Activated CD4-positive, alpha-beta T cell treated with anti-CD3 and anti-CD28 coated beads, Interleukin-10, Interleukin-2, amounts not matched to agents 100 ng/mL and 50 ng/mL, durations not matched to agents 16 hours and 8 hours (primary cell): ENCODE measurements at regions not wholly inside any gene's neighbourhood (a gene's known extent, or its start where the extent isn't known, plus 50 kb on each side); places are given as distances from the start of the nearest gene placed in this dataset.

Experiments
- DNase-seq: peaks from one replicate; pipeline ENCODE4 v3.0.0-alpha.2; 2020

- no peak for DNase-seq
Observed at GRCh38 chr14:58785701-58786100, 147.9 kb downstream of the DACT1 start.

- no peak for DNase-seq
Observed at GRCh38 chr14:58787592-58787991, 149.8 kb downstream of the DACT1 start.

- no peak for DNase-seq
Observed at GRCh38 chr14:58788655-58789503, 151.1 kb downstream of the DACT1 start.

DNA sequence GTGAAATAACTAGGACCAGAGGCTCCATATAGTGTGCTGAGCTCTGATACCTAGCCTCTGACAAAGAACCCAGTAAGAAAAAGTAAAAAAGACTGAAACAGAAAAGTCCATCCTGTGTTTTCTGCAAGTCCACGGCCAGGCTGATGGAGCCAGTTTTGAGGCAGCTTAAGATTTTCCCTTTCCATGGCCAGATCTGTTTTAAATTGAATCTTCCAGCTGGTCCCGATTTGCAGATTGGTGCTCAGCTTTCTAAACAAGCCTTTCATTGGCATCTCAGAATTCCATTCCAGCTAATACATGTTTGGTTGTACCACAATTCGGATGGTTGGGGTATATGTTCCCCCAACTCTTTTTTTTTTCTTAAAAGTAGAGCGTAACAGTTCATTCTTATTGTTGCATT lies 152.0 kb downstream of the DACT1 start:
- DNase-seq: no peak

DNA sequence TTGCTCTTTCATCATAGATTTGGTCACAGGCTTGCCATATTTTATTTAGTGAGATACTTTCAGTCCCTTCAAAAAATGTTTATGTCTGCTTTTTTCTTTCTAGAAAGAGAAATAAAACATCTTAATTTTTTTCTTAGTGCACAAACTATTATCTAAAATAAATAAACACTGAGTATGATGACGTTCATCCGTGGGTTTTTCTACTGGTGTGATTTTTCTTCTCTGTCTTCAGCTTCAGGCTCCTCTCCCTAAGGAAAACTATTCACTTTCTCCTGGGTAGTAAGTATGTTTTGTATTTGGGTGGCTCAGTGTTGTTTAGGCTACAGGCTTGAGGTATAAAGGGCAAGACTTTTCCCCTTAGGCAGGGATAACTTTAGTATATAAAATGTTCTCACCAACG lies 154.7 kb downstream of the DACT1 start:
- no peak for DNase-seq

- no peak for DNase-seq
Observed at GRCh38 chr14:58793131-58793740, 155.5 kb downstream of the DACT1 start.

DNA sequence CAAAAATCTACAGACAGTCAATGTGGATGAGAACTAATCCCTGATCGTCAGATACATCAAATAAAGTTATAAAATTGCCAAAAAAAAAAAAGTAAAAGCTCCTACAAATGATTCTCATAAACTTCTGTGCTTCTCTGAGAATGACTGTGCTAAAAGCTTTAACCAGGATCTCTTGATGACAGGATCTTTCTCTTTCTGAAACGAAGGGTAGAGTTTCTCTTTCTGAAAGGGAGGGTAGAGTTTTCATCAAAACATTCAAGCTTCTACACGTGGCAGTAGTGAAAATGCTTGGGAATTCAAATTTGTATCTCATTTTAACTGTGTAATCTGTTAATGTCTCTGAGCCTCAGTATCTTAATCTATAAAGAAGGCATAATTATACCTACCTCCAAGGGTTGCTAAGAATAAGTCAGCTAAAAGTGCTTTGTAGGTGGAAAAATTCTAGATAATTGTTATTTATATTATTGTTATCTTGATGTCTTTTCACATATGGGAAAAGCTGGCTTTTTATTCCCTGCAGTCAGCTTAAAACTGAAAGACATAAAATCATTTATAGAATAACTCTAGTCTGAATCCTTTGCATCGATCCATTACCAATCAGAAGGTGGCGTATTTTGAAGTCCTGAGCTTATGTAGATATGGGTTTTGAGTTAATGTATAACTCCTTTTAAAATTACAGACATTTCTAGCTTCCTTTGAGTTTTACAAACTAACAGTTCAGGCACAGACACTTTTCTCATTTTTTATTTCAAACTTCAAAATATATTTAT lies 157.4 kb downstream of the DACT1 start:
- no peak for DNase-seq

- no peak for DNase-seq
Observed at GRCh38 chr14:58796242-58797009, 158.7 kb downstream of the DACT1 start.

- no peak for DNase-seq
Observed at GRCh38 chr14:58797010-58797429, 159.3 kb downstream of the DACT1 start.

DNA sequence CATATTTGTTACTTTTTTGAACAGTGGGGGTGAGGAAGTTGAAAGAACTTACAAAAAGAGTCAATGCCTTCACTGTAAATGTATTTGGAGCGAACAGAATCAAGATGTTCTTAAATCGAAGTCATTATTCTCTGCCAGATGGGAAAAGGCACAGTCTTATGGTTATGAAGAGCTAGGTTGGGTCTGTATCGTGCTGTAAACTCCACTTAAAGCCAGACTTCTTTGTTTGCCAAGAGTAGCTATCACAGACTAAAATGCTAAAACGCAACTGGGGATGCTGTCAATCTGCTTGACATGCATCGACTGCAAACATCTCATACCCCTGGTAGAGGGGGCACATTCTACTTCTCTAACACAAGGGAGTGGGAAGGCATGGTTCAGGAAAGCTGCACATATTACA lies 160.4 kb downstream of the DACT1 start:
- DNase-seq: no peak

DNA sequence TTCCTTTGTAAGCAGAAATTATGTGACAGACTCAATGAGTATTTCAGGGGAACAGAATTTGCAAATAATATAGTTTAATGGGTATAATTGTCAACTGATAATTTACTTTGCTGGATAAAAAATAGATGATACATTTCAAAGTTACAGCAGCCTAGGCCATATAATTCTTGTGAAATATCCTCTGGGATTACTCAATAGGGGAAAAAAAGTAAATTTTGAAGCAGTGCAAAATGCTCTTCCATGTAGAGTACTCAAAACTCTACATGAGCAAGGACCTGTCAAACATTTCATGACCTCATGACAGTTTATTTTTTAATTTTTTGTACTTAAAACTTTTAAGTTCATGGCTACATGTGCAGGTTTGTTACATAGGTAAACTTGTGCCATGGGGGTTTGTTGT lies 163.3 kb downstream of the DACT1 start:
- DNase-seq: no peak

DNA sequence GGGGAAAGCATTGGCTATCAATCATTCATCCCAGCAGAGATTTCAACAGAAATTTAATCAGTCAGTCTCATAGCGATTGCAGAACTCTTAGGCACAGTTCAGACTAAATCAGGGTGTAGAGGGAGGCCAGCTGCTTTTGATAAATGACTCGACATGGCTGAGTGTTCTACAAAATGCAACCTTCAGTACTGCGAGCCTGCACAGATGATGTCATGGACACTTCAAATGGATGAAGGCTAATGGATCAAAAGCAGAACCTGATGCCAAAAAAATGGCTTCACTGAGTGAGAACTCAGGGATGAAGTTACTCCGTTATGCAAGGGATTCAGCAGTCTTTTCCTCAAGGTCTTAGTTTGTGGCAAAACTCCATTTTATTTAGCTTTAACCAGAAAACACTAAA lies 167.3 kb downstream of the DACT1 start:
- no peak for DNase-seq

GRCh38 chr14:58805605-58806409 lies 168.0 kb downstream of the DACT1 start:
- no peak for DNase-seq

DNA sequence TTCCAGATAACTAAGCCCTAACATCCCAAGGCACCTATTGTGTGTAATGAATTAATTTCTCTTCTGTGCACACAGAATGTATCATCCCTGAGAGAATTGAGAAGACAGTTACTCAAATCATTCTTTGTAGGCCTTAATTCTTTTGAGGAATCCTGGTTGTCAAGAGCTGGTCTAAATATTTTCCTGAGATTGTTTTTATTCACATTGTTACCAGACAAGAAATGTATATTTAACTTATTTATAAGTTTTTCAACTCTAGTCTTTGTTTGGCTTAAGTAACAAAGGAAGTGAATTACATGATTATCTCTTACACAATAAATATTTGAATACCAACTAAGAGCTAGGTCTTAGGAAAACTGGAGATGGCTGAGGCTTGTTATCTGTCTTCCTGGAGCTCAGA lies 169.4 kb downstream of the DACT1 start:
- DNase-seq: no peak

DNA sequence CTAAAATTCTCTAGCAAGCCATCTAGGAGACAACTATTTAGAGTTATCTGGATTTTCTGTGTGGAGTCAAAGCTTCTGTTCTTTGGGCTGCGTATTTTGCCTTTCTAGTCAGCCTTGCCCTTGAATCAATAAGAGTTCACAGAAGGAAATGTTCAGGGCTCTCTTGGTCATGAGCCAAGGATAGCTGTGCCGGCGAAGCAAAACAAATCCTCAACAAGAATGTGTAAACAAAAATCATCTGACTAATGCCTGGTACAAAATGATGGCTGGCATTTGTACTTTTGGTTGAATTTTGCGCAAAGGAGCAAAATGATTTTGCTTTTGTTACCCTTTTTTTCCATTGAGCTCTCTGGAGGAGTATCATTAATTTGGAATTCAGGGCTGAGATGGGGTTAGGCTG lies 171.1 kb downstream of the DACT1 start:
- no peak for DNase-seq

DNA sequence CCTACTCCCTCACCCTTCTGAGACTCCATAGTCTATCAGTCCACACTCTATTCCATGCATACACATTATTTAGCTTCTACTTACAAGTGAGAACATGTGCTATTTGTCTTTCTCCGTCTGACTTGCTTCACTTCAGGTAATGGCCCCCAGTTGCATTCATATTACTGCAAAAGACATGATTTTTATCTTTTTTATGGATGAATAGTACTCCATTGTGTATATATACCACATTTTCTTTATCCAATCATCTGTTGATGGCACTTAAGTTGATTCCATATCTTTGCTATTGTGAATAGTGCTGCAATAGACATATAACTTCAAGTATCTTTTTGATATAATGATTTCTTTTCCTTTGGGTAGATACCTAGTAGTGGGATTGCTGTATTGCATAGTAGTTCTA lies 171.8 kb downstream of the DACT1 start:
- DNase-seq: no peak

GRCh38 chr14:58812050-58812910 lies 174.5 kb downstream of the DACT1 start:
- DNase-seq: peak; percentile 30

DNA sequence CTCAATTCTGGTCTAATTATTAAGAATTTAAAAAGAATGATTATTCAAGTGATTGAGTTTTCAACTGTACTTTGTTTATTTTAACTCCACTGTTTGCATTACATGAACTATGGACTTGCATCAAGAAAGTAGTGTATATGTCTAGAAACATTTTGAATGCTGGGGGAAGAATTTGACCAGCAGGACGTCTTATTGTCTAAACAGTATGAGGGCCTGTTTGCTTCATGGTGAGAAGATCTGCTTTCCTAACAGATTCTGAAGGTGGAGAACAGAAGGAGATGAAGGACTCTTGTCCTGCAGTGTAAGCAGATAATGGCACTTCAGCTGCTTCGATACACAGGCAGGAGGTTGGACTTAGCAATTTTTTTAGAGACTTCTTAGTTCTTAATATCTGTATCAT lies 176.0 kb downstream of the DACT1 start:
- no peak for DNase-seq

GRCh38 chr14:58814466-58814865 lies 176.7 kb downstream of the DACT1 start:
- DNase-seq: no peak

GRCh38 chr14:58815161-58815701 lies 177.5 kb downstream of the DACT1 start:
- no peak for DNase-seq

DNA sequence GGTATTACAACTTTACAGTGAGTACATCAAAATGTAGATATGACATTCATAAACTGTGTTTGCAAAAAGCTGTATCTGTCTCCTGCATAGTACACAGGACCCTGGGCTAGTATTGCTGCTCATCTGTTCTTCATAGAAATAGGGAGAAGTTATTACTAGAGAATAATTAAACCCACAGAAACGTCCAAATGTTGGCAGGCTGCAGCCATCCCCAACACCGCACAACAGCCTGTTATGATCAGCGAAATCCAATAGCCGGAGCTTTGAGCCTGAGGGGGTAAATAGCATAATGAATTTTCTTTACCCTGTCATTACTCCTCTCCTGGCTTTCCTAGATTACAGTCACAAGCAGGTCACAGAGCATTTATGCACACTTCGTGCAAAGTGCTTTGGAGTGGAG lies 178.0 kb downstream of the DACT1 start:
- no peak for DNase-seq
